ENCODE measurements at regions not wholly inside any gene's neighbourhood (a gene's known extent, or its start where the extent isn't known, plus 50 kb on each side); places are given as distances from the start of the nearest gene placed in this dataset.
A peak's percentile ranks its signal among the peaks of the same experiment; 100 is the strongest.

- TF ChIP-seq KDM1A (IDR thresholded peaks at IDR 0.05) (no peak), BRF1 (IDR thresholded peaks at IDR 0.05; ENCODE audit: borderline replicate concordance, extremely low read depth, insufficient read length) (no peak), EZH2 (IDR thresholded peaks at IDR 0.05; ENCODE audit: borderline replicate concordance, low read depth, low read length) (no peak), TAF15 (IDR thresholded peaks at IDR 0.05; ENCODE audit: low read depth, low read length) (no peak), ZNF512 (tag; IDR thresholded peaks at IDR 0.05) (no peak), CBFA2T3 (IDR thresholded peaks at IDR 0.05) (peak; percentile 57; the same call in 1 of the 2 replicates), SMARCE1 (IDR thresholded peaks at IDR 0.05) (peak; percentile 43; the same call in 1 of the 2 replicates), ETS2 (tag; IDR thresholded peaks at IDR 0.05; ENCODE audit: borderline replicate concordance, poor library complexity, severe bottlenecking) (no peak), GATA2 (CRISPR knock-in tag; IDR thresholded peaks at IDR 0.05) (no peak), PTBP1 (IDR thresholded peaks at IDR 0.05; ENCODE audit: low read depth, low read length) (no peak), GTF2E2 (tag; IDR thresholded peaks at IDR 0.05) (no peak), JUND (IDR thresholded peaks at IDR 0.05; ENCODE audit: borderline replicate concordance, low read depth, low read length) (0 out of 2 replicates have a peak, but pooled peaks have one; percentile 13), JUND (tag; IDR thresholded peaks at IDR 0.05; ENCODE audit: borderline replicate concordance, low read depth, low read length) (no peak; the same call in 2 of the 3 replicates), USF2 (CRISPR knock-in tag; IDR thresholded peaks at IDR 0.05) (no peak), ZNF583 (CRISPR knock-in tag; IDR thresholded peaks at IDR 0.05) (no peak), TCF7 (IDR thresholded peaks at IDR 0.05; ENCODE audit: borderline replicate concordance) (no peak), XRCC3 (IDR thresholded peaks at IDR 0.05) (no peak), KLF13 (tag; IDR thresholded peaks at IDR 0.05; ENCODE audit: borderline replicate concordance, low read depth) (no peak), ATF3 (IDR thresholded peaks at IDR 0.05) (no peak), ATF3 (CRISPR knock-in tag; conservative IDR thresholded peaks at IDR 0.05) (no peak), ZBTB17 (CRISPR knock-in tag; IDR thresholded peaks at IDR 0.05) (no peak), ZBTB8A (IDR thresholded peaks at IDR 0.05; ENCODE audit: partially characterized antibody) (no peak), MXD1 (CRISPR knock-in tag; IDR thresholded peaks at IDR 0.05; ENCODE audit: borderline replicate concordance, poor library complexity, severe bottlenecking) (no peak), ZFX (CRISPR knock-in tag; IDR thresholded peaks at IDR 0.05) (no peak), FOSL1 (tag; conservative IDR thresholded peaks at IDR 0.05) (0 out of 2 replicates have a peak, but pooled peaks have one; percentile 30), MTA2 (IDR thresholded peaks at IDR 0.05; ENCODE audit: low read depth) (no peak), ZNF197 (CRISPR knock-in tag; IDR thresholded peaks at IDR 0.05; ENCODE audit: low read depth) (no peak), MAFK (IDR thresholded peaks at IDR 0.05; ENCODE audit: low read length) (no peak)
Observed at GRCh38 chr1:117732065-117732797, 126.4 kb downstream of the TENT5C start (continued).
